ENCODE measurements at regions not wholly inside any gene's neighbourhood (a gene's known extent, or its start where the extent isn't known, plus 50 kb on each side); places are given as distances from the start of the nearest gene placed in this dataset.

DNA sequence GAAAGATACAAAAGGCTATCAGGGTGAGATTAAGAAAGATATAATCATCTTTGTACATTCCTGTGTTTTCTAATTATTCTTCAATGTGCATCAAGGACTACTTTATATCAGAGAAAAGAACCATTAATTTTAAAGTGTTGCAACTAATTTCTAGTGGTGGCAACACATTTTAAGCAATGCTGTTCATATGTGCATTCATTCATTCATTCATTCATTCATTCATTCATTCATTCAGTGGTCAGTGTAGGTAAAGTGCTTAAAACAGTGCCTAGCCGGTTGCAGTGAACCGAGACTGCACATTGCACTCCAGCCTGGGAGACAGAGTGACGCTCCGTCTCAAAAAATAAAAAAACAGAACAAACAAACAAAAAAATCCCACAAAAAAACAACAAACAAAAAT is 155.7 kb upstream of the ZNF536 start:
- ChIA-PET POLR2A (ENCODE audit: partially characterized antibody) (no interaction called here), CTCF (ENCODE audit: partially characterized antibody) (no interaction called here)
- peaks cover 0 to 6% (median 2%) of the 10 kb centered on the region in 4 donors for H3K4me1 Mint-ChIP-seq
- Histone ChIP-seq H3K36me3 (ENCODE audit: insufficient read depth, low read length) (no peaks in the 10 kb centered on the region), H3K27me3 (ENCODE audit: insufficient read depth, low read length) (no peaks in the 10 kb centered on the region), H3K4me3 (ENCODE audit: low read length in 2 of 2) (no peak overlapping the region), H3K9me3 (ENCODE audit: control insufficient read depth in 1 of 2, low read length in 2 of 2) (no peaks in the 10 kb centered on the region), H3K27ac (ENCODE audit: low read depth, low read length) (no peak overlapping the region), H3K4me1 (ENCODE audit: insufficient read depth, low read length) (no peaks in the 10 kb centered on the region)
- peaks cover 0 to 3% of the 10 kb centered on the region in 2 donors for H3K36me3 Mint-ChIP-seq
- H3K9me3 Mint-ChIP-seq, result peaks cover 0 to 3% (median under 1%) of the 10 kb centered on the region in 8 donors
- DNase-seq, result no peak
- H3K27me3 Mint-ChIP-seq, result peaks cover 13 to 14% of the 10 kb centered on the region in 2 donors
- no peak overlapping the region for H3K27ac Mint-ChIP-seq
- intact Hi-C loops (cut with micrococcal nuclease), result no loop called here
- H3K4me3 Mint-ChIP-seq, result no peak overlapping the region

- no peaks in the 10 kb centered on the region for H3K4me1 ChIP-seq (ENCODE audit: insufficient read depth, low read length)
- no peak overlapping the region for H3K27ac ChIP-seq (ENCODE audit: low read depth, low read length)
- peaks cover 19 to 20% of the 10 kb centered on the region in 2 donors for H3K27me3 Mint-ChIP-seq
- no peaks in the 10 kb centered on the region for H3K36me3 ChIP-seq (ENCODE audit: insufficient read depth, low read length)
- intact Hi-C loops (cut with micrococcal nuclease), result no loop called here
- peaks cover 0 to 5% (median under 1%) of the 10 kb centered on the region in 8 donors for H3K9me3 Mint-ChIP-seq
- H3K27ac Mint-ChIP-seq, result no peak overlapping the region
- H3K4me3 ChIP-seq (ENCODE audit: low read length in 2 of 2), result no peak overlapping the region
- H3K36me3 Mint-ChIP-seq, result peaks cover 0 to 6% of the 10 kb centered on the region in 2 donors
- no peaks in the 10 kb centered on the region for H3K27me3 ChIP-seq (ENCODE audit: insufficient read depth, low read length)
- H3K4me1 Mint-ChIP-seq, result peaks cover 0 to 6% (median 3%) of the 10 kb centered on the region in 4 donors
- no peaks in the 10 kb centered on the region for H3K9me3 ChIP-seq (ENCODE audit: control insufficient read depth in 1 of 2, low read length in 2 of 2)
- ChIA-PET CTCF (ENCODE audit: partially characterized antibody) (no interaction called here), POLR2A (ENCODE audit: partially characterized antibody) (no interaction called here)
- no peak for DNase-seq
- no peak overlapping the region for H3K4me3 Mint-ChIP-seq
Measured at GRCh38 chr19:30217461-30217860, 154.7 kb upstream of the ZNF536 start.

DNA sequence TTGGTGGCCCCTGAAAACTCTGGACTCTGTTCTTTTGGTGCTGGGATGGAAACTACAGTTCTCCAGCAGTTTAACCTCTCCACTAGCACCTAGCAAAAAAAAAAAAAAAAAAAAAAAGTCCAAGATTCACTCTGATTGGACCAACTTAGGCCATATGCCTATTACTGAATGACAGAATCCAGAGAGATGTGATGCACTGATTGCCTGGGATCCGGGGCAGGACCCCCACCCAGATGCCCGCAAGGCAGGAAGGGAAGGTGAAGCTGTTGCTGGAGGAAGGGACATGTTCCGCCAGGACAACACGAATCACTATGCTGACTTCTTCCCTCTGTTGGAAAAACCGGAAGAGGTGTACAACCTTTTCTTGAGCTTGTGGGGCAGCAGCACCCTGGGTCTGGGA is 152.5 kb upstream of the ZNF536 start:
- H3K4me3 ChIP-seq (ENCODE audit: low read length in 2 of 2), result no peak overlapping the region
- no peaks in the 10 kb centered on the region for H3K9me3 ChIP-seq (ENCODE audit: control insufficient read depth in 1 of 2, low read length in 2 of 2)
- H3K27me3 ChIP-seq (ENCODE audit: insufficient read depth, low read length), result no peaks in the 10 kb centered on the region
- Mint-ChIP-seq H3K4me1 (peaks cover 6 to 20% (median 13%) of the 10 kb centered on the region in 4 donors), H3K4me3 (no peak overlapping the region), H3K36me3 (peaks cover 0 to 6% of the 10 kb centered on the region in 2 donors), H3K9me3 (peaks cover 0 to 5% (median under 1%) of the 10 kb centered on the region in 8 donors), H3K27ac (no peak overlapping the region), H3K27me3 (peaks cover 36 to 37% of the 10 kb centered on the region in 2 donors)
- no peak overlapping the region for H3K27ac ChIP-seq (ENCODE audit: low read depth, low read length)
- ChIA-PET CTCF (ENCODE audit: partially characterized antibody) (no interaction called here), POLR2A (ENCODE audit: partially characterized antibody) (no interaction called here)
- H3K36me3 ChIP-seq (ENCODE audit: insufficient read depth, low read length), result no peaks in the 10 kb centered on the region
- H3K4me1 ChIP-seq (ENCODE audit: insufficient read depth, low read length), result no peaks in the 10 kb centered on the region
- DNase-seq, result no peak
- intact Hi-C loops (cut with micrococcal nuclease), result no loop called here

DNA sequence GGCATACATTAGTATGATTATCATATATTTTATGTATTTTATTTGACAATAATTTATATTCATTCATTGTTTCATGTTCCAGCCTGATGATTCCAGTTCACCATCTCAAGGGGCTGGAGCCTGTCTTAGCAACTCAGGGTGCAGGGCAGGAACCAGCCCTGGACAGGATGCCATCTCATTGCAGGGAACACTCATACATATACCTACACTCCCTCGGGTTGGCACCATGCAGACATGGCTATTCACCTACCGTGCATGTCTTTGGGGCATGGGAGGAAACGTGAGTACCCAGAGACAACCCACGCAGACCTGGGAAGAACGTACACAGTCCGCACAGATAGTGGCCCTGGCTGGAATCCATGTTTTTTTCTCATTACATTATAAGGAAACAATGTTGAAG is 151.0 kb upstream of the ZNF536 start:
- POLR2A ChIA-PET (ENCODE audit: partially characterized antibody), result no interaction called here
- no peak for DNase-seq
- Mint-ChIP-seq H3K9me3 (peaks cover 0 to 5% (median 1%) of the 10 kb centered on the region in 8 donors), H3K27me3 (peaks cover 37 to 43% of the 10 kb centered on the region in 2 donors), H3K4me3 (no peak overlapping the region), H3K4me1 (peaks cover 12 to 25% (median 19%) of the 10 kb centered on the region in 4 donors), H3K27ac (no peak overlapping the region), H3K36me3 (peaks cover 0 to 6% of the 10 kb centered on the region in 2 donors)
- CTCF ChIA-PET (ENCODE audit: partially characterized antibody), result no interaction called here
- Histone ChIP-seq H3K27ac (ENCODE audit: low read depth, low read length) (no peak overlapping the region), H3K4me3 (ENCODE audit: low read length in 2 of 2) (no peak overlapping the region), H3K9me3 (ENCODE audit: control insufficient read depth in 1 of 2, low read length in 2 of 2) (no peaks in the 10 kb centered on the region), H3K27me3 (ENCODE audit: insufficient read depth, low read length) (no peaks in the 10 kb centered on the region), H3K36me3 (ENCODE audit: insufficient read depth, low read length) (no peaks in the 10 kb centered on the region), H3K4me1 (ENCODE audit: insufficient read depth, low read length) (peaks cover 6% of the 10 kb centered on the region)
- intact Hi-C loops (cut with micrococcal nuclease), result no loop called here

- H3K27me3 Mint-ChIP-seq, result peaks cover 44 to 51% of the 10 kb centered on the region in 2 donors
- no peaks in the 10 kb centered on the region for H3K9me3 ChIP-seq (ENCODE audit: control insufficient read depth in 1 of 2, low read length in 2 of 2)
- intact Hi-C loops (cut with micrococcal nuclease), result no loop called here
Measured at GRCh38 chr19:30222428-30222873, 149.7 kb upstream of the ZNF536 start.

GRCh38 chr19:30222992-30223865 is 149.0 kb upstream of the ZNF536 start:
- ChIA-PET POLR2A (ENCODE audit: partially characterized antibody) (no interaction called here), CTCF (ENCODE audit: partially characterized antibody) (interaction anchor here (0.7 kb wide), 1 partner anchor 543 kb away, joined by 3 read pairs; no protein-coding TSS in a partner anchor)
- peaks cover 44 to 53% of the 10 kb centered on the region in 2 donors for H3K27me3 Mint-ChIP-seq
- Histone ChIP-seq H3K9me3 (ENCODE audit: control insufficient read depth in 1 of 2, low read length in 2 of 2) (no peaks in the 10 kb centered on the region), H3K4me1 (ENCODE audit: insufficient read depth, low read length) (peaks cover 14% of the 10 kb centered on the region), H3K27me3 (ENCODE audit: insufficient read depth, low read length) (peaks cover 10% of the 10 kb centered on the region), H3K27ac (ENCODE audit: low read depth, low read length) (no peak overlapping the region), H3K36me3 (ENCODE audit: insufficient read depth, low read length) (no peaks in the 10 kb centered on the region), H3K4me3 (ENCODE audit: low read length in 2 of 2) (no peak overlapping the region)
- H3K4me1 Mint-ChIP-seq, result peaks cover 20 to 37% (median 30%) of the 10 kb centered on the region in 4 donors
- peak overlapping the region in 2 of 8 donors; percentile 15 to 55 for H3K4me3 Mint-ChIP-seq
- H3K27ac Mint-ChIP-seq, result peak overlapping the region in 1 of 7 donors; percentile 31
- peaks cover 0 to 6% of the 10 kb centered on the region in 2 donors for H3K36me3 Mint-ChIP-seq
- peaks cover 0 to 5% (median 1%) of the 10 kb centered on the region in 8 donors for H3K9me3 Mint-ChIP-seq
- no peak for DNase-seq
- intact Hi-C loops (cut with micrococcal nuclease), result no loop called here

More at GRCh38 chr19:30222428-30222873, 149.7 kb upstream of the ZNF536 start:
- Mint-ChIP-seq H3K4me3 (no peak overlapping the region), H3K9me3 (peaks cover 0 to 5% (median 1%) of the 10 kb centered on the region in 8 donors), H3K4me1 (peaks cover 19 to 37% (median 29%) of the 10 kb centered on the region in 4 donors), H3K36me3 (peaks cover 0 to 6% of the 10 kb centered on the region in 2 donors), H3K27ac (no peak overlapping the region)
- Histone ChIP-seq H3K27ac (ENCODE audit: low read depth, low read length) (no peak overlapping the region), H3K4me1 (ENCODE audit: insufficient read depth, low read length) (peaks cover 14% of the 10 kb centered on the region), H3K27me3 (ENCODE audit: insufficient read depth, low read length) (peaks cover 10% of the 10 kb centered on the region), H3K36me3 (ENCODE audit: insufficient read depth, low read length) (no peaks in the 10 kb centered on the region), H3K4me3 (ENCODE audit: low read length in 2 of 2) (no peak overlapping the region)
- ChIA-PET POLR2A (ENCODE audit: partially characterized antibody) (no interaction called here), CTCF (ENCODE audit: partially characterized antibody) (no interaction called here)
- DNase-seq, result no peak

GRCh38 chr19:30223866-30224688 is 148.1 kb upstream of the ZNF536 start:
- CTCF ChIA-PET (ENCODE audit: partially characterized antibody), result interaction anchor here (0.7 kb wide), 1 partner anchor 542 kb away, joined by 3 read pairs; no protein-coding TSS in a partner anchor
- H3K27ac Mint-ChIP-seq, result peak overlapping the region in 1 of 7 donors; percentile 41
- H3K27me3 ChIP-seq (ENCODE audit: insufficient read depth, low read length), result peaks cover 10% of the 10 kb centered on the region

More at GRCh38 chr19:30223866-30224688, 148.1 kb upstream of the ZNF536 start:
- Histone ChIP-seq H3K4me3 (ENCODE audit: low read length in 2 of 2) (no peak overlapping the region), H3K9me3 (ENCODE audit: control insufficient read depth in 1 of 2, low read length in 2 of 2) (no peaks in the 10 kb centered on the region), H3K27ac (ENCODE audit: low read depth, low read length) (no peak overlapping the region), H3K4me1 (ENCODE audit: insufficient read depth, low read length) (peaks cover 14% of the 10 kb centered on the region), H3K36me3 (ENCODE audit: insufficient read depth, low read length) (no peaks in the 10 kb centered on the region)
- peaks cover 46 to 59% of the 10 kb centered on the region in 2 donors for H3K27me3 Mint-ChIP-seq
- POLR2A ChIA-PET (ENCODE audit: partially characterized antibody), result no interaction called here
- H3K9me3 Mint-ChIP-seq, result peaks cover 0 to 5% (median 1%) of the 10 kb centered on the region in 8 donors
- peaks cover 22 to 40% (median 31%) of the 10 kb centered on the region in 4 donors for H3K4me1 Mint-ChIP-seq
- intact Hi-C loops (cut with micrococcal nuclease), result no loop called here
- peaks cover 0 to 6% of the 10 kb centered on the region in 2 donors for H3K36me3 Mint-ChIP-seq
- no peak for DNase-seq
- H3K4me3 Mint-ChIP-seq, result peak overlapping the region in 7 of 8 donors; percentile 32 to 79 (median 71)

All from CD4-positive, alpha-beta memory T cell (primary cell).